HUES6 (cell line): ENCODE measurements at regions not wholly inside any gene's neighbourhood (a gene's known extent, or its start where the extent isn't known, plus 50 kb on each side); places are given as distances from the start of the nearest gene placed in this dataset.

Experiments used
- H3K27ac ChIP-seq: 2 replicates; pipeline ENCODE4 v1.7.0; 2013; ENCODE audit warnings: low read depth, mild to moderate bottlenecking, low read length, inconsistent platforms
- H3K27me3 ChIP-seq: 2 replicates; pipeline ENCODE4 v1.6.1; 2013; ENCODE audit warnings: low read length; ENCODE audit not compliant: control insufficient read depth, insufficient read depth
- H3K36me3 ChIP-seq: 2 replicates; pipeline ENCODE4 v1.6.1; 2013; ENCODE audit warnings: low read length; ENCODE audit not compliant: control insufficient read depth, insufficient read depth
- H3K4me1 ChIP-seq: 2 replicates; pipeline ENCODE4 v1.6.1; 2013; ENCODE audit warnings: low read length; ENCODE audit not compliant: control insufficient read depth, insufficient read depth
- H3K4me3 ChIP-seq: 2 replicates; pipeline ENCODE4 v1.5.1; 2013; ENCODE audit warnings: low read depth, low read length
- H3K9ac ChIP-seq: one replicate; pipeline ENCODE4 v1.6.1; 2013; ENCODE audit warnings: mild to moderate bottlenecking, low read length
- H3K9me3 ChIP-seq: 2 replicates; pipeline ENCODE4 v1.6.1; 2013; ENCODE audit warnings: low read depth, low read length; ENCODE audit not compliant: control insufficient read depth, insufficient read depth

- Histone ChIP-seq H3K9me3 (no peaks in the 10 kb centered on the region), H3K4me3 (no peak overlapping the region), H3K4me1 (no peaks in the 10 kb centered on the region), H3K27me3 (no peaks in the 10 kb centered on the region), H3K36me3 (no peaks in the 10 kb centered on the region), H3K9ac (no peak overlapping the region), H3K27ac (no peak overlapping the region)
Observed at GRCh38 chr18:47543080-47543479, 291.6 kb upstream of the SKOR2 start.

GRCh38 chr18:47542551-47542950, 291.1 kb upstream of the SKOR2 start:
- no peaks in the 10 kb centered on the region for H3K4me1 ChIP-seq
- H3K27ac ChIP-seq, result no peak overlapping the region
- no peaks in the 10 kb centered on the region for H3K27me3 ChIP-seq
- no peak overlapping the region for H3K9ac ChIP-seq
- no peak overlapping the region for H3K4me3 ChIP-seq
- no peaks in the 10 kb centered on the region for H3K36me3 ChIP-seq
- no peaks in the 10 kb centered on the region for H3K9me3 ChIP-seq

GRCh38 chr18:47531717-47532116, 280.3 kb upstream of the SKOR2 start:
- Histone ChIP-seq H3K27me3 (no peaks in the 10 kb centered on the region), H3K9me3 (no peaks in the 10 kb centered on the region), H3K9ac (no peak overlapping the region), H3K4me3 (no peak overlapping the region; the same call in 1 of the 2 replicates), H3K4me1 (no peaks in the 10 kb centered on the region), H3K27ac (no peak overlapping the region), H3K36me3 (no peaks in the 10 kb centered on the region)

- Histone ChIP-seq H3K9me3 (no peaks in the 10 kb centered on the region), H3K9ac (no peak overlapping the region), H3K4me3 (no peak overlapping the region), H3K4me1 (no peaks in the 10 kb centered on the region), H3K27me3 (no peaks in the 10 kb centered on the region), H3K27ac (no peak overlapping the region), H3K36me3 (no peaks in the 10 kb centered on the region)
Observed at GRCh38 chr18:47530695-47531094, 279.2 kb upstream of the SKOR2 start.

GRCh38 chr18:47528343-47528742, 276.9 kb upstream of the SKOR2 start:
- H3K27ac ChIP-seq, result no peak overlapping the region
- no peak overlapping the region for H3K4me3 ChIP-seq
- H3K9me3 ChIP-seq, result no peaks in the 10 kb centered on the region
- H3K9ac ChIP-seq, result no peak overlapping the region
- no peaks in the 10 kb centered on the region for H3K4me1 ChIP-seq
- H3K27me3 ChIP-seq, result no peaks in the 10 kb centered on the region
- no peaks in the 10 kb centered on the region for H3K36me3 ChIP-seq

- H3K4me3 ChIP-seq, result no peak overlapping the region
- no peaks in the 10 kb centered on the region for H3K9me3 ChIP-seq
- no peak overlapping the region for H3K27ac ChIP-seq
- no peaks in the 10 kb centered on the region for H3K4me1 ChIP-seq
- no peaks in the 10 kb centered on the region for H3K27me3 ChIP-seq
- H3K9ac ChIP-seq, result no peak overlapping the region
- no peaks in the 10 kb centered on the region for H3K36me3 ChIP-seq
Observed at GRCh38 chr18:47526147-47526546, 274.7 kb upstream of the SKOR2 start.

DNA sequence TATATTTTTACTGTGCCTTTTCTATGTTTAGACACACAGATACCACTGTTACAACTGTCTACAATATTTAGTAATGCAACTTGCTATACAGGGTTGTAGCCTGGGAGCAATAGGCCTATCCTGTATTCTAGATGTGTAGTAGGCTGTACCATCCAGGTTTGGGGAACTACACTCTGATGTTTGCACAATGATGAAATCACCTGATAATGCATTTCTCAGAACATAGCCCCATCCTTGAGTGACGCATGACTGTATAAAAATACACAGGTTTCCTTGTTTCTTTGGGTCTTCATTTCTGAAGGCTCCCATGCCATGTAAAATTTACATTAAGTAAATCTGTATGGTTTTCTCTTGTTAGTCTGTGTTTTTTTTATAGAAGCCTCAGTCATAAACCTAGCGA, 270.9 kb upstream of the SKOR2 start:
- H3K9ac ChIP-seq, result no peak overlapping the region
- H3K27me3 ChIP-seq, result no peaks in the 10 kb centered on the region
- no peaks in the 10 kb centered on the region for H3K4me1 ChIP-seq
- no peak overlapping the region for H3K4me3 ChIP-seq
- H3K27ac ChIP-seq, result no peak overlapping the region
- no peaks in the 10 kb centered on the region for H3K9me3 ChIP-seq
- H3K36me3 ChIP-seq, result no peaks in the 10 kb centered on the region

DNA sequence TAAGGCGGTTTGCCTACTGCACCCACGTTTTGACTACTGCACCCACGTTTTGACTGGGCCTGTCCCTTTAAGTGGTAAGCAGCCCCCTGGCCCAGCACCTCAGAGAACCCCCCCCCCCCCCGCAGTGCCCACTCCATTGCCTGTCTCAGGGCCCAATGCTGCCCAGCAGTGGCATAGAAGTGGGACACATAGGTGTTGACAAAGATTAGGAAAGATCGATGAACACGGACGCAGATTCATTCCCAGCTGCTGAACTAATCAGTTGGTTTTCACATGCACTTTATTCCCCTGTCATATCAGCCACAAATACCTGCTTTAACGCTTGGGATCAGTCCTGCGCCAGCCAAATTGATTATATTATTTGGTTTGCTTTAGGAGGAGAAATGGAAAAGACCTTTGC, 268.8 kb upstream of the SKOR2 start:
- Histone ChIP-seq H3K27ac (no peak overlapping the region), H3K36me3 (no peaks in the 10 kb centered on the region), H3K4me3 (no peak overlapping the region), H3K4me1 (no peaks in the 10 kb centered on the region), H3K27me3 (no peaks in the 10 kb centered on the region), H3K9ac (no peak overlapping the region), H3K9me3 (no peaks in the 10 kb centered on the region)

DNA sequence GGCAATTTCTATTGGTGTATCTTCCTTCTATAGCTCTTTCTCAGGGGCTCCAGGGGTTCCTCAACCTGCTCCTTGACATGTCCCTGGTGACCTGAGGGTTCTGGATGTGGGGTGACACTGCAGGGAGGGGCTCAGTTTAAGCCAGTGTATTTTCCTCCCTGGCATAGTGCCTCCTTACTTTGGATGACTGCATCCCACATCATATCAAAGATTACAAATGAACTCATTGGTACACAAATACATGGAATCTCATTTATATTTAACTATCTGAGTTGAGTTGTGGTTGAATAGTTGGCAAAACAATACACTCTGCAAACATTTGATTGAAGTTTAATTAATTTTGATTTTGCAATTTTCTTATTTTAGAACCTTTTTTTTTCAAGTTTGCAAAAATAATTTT, 268.2 kb upstream of the SKOR2 start:
- Histone ChIP-seq H3K9me3 (no peaks in the 10 kb centered on the region), H3K9ac (no peak overlapping the region), H3K4me1 (no peaks in the 10 kb centered on the region), H3K4me3 (no peak overlapping the region), H3K27me3 (no peaks in the 10 kb centered on the region), H3K27ac (no peak overlapping the region), H3K36me3 (no peaks in the 10 kb centered on the region)

- Histone ChIP-seq H3K27ac (no peak overlapping the region), H3K27me3 (no peaks in the 10 kb centered on the region), H3K4me1 (no peaks in the 10 kb centered on the region), H3K36me3 (no peaks in the 10 kb centered on the region), H3K4me3 (no peak overlapping the region), H3K9me3 (no peaks in the 10 kb centered on the region), H3K9ac (no peak overlapping the region)
Observed at GRCh38 chr18:47519277-47519676, 267.8 kb upstream of the SKOR2 start.

- no peaks in the 10 kb centered on the region for H3K36me3 ChIP-seq
- no peak overlapping the region for H3K27ac ChIP-seq
- H3K9ac ChIP-seq, result no peak overlapping the region
- no peaks in the 10 kb centered on the region for H3K9me3 ChIP-seq
- H3K4me1 ChIP-seq, result peaks cover 3% of the 10 kb centered on the region; the same call in 1 of the 2 replicates
- H3K27me3 ChIP-seq, result no peaks in the 10 kb centered on the region
- no peak overlapping the region for H3K4me3 ChIP-seq
Observed at GRCh38 chr18:47513614-47514013, 262.2 kb upstream of the SKOR2 start.
